ENCODE measurements at regions not wholly inside any gene's neighbourhood (a gene's known extent, or its start where the extent isn't known, plus 50 kb on each side); places are given as distances from the start of the nearest gene placed in this dataset.

DNA sequence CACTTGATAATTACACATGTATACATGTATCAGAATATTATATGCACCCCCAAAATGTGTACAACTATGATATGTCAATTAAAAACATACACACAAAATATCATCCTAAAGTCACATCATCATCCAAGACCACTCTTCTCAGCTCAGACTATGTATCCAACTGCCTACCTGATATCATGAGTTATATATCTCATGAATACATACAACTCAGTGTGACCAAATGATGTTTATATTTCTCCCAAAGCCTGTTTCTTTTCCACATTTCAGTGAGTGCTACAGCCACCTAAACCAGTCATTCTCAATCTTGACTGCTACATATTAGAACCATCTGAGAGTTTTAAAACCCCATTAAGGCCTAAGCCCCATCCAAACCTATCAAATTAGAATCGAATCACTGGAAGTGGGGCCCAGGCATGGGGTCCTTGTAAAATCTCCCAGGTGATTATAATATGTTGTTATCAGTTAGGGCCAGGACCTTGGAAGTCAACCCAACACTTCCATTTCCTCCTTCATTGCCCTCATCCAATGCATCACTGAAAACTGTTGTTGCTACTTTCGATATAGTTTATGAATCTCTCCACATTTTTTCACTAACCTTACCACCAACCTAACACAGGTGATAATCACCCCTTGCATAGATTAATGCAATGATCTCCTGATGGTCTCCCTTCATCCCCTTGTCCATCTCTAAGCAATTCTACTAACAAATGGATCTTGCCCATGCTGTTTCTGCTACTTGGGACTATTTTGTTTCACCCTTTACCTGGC, 53.8 kb upstream of the ITGB8 start:
- Histone ChIP-seq H2AFZ (no peak overlapping the region), H3K79me2 (replicated peaks; ENCODE audit: insufficient read depth) (no peaks in the 10 kb centered on the region), H3K27me3 (ENCODE audit: insufficient read depth) (no peaks in the 10 kb centered on the region), H3K36me3 (ENCODE audit: insufficient read depth) (no peaks in the 10 kb centered on the region), H3K4me3 (no peak overlapping the region), H3F3A (replicated peaks; ENCODE audit: low read depth) (no peaks in the 10 kb centered on the region; the same call in 1 of the 2 replicates), H3K27ac (ENCODE audit: low read depth) (no peak overlapping the region), H3K9me2 (ENCODE audit: insufficient read depth) (peaks cover 6% of the 10 kb centered on the region), H3K4me1 (ENCODE audit: insufficient read depth) (no peaks in the 10 kb centered on the region), H4K20me1 (replicated peaks; ENCODE audit: insufficient read depth) (no peaks in the 10 kb centered on the region), H3K4me2 (no peak overlapping the region)
- no peak for ATAC-seq
- no peaks in the 10 kb centered on the region for H3K9me3 Mint-ChIP-seq
- H3K27me3 Mint-ChIP-seq (ENCODE audit: insufficient read depth, low read depth, poor library complexity): no peaks in the 10 kb centered on the region
- TF ChIP-seq CREB1 (CRISPR knock-in tag; IDR thresholded peaks at IDR 0.05; ENCODE audit: low read depth): no peak
- no peak for TF ChIP-seq NANOG (IDR thresholded peaks at IDR 0.05; ENCODE audit: borderline replicate concordance)
- TF ChIP-seq ZNF114 (CRISPR knock-in tag; IDR thresholded peaks at IDR 0.05): no peak
- H3K4me3 Mint-ChIP-seq: no peak overlapping the region
- H3K4me1 Mint-ChIP-seq: no peaks in the 10 kb centered on the region
- DNase-seq (ENCODE audit: low spot score): no peak
- H3K36me3 Mint-ChIP-seq (ENCODE audit: low read depth): no peaks in the 10 kb centered on the region
- H3K27ac Mint-ChIP-seq: no peak overlapping the region

DNA sequence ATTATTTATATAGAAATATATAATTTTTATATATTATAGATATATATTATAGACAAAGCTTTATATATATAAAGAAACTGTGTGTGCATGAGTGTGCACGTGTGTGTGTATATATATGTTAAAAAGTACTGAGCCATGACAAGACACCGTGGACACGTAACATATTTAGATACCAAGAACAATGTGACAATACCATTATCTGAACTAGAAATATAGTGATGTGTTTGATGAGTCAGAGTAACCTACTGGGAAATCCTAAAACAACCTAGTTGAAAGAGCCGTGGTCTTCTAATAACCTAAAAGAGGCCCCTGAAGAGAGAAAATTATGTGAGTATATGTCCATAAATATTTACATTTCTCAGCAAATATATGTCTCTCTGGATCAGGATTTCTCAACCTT, 50.7 kb upstream of the ITGB8 start:
- Mint-ChIP-seq H3K4me1 (no peaks in the 10 kb centered on the region), H3K36me3 (ENCODE audit: low read depth) (no peaks in the 10 kb centered on the region), H3K27ac (no peak overlapping the region), H3K27me3 (ENCODE audit: insufficient read depth, low read depth, poor library complexity) (no peaks in the 10 kb centered on the region), H3K9me3 (no peaks in the 10 kb centered on the region), H3K4me3 (no peak overlapping the region)
- Histone ChIP-seq H3K4me2 (no peak overlapping the region), H3F3A (replicated peaks; ENCODE audit: low read depth) (no peaks in the 10 kb centered on the region; the same call in 1 of the 2 replicates), H3K4me3 (no peak overlapping the region), H3K27me3 (ENCODE audit: insufficient read depth) (no peaks in the 10 kb centered on the region), H3K4me1 (ENCODE audit: insufficient read depth) (no peaks in the 10 kb centered on the region), H4K20me1 (replicated peaks; ENCODE audit: insufficient read depth) (no peaks in the 10 kb centered on the region), H3K79me2 (replicated peaks; ENCODE audit: insufficient read depth) (no peaks in the 10 kb centered on the region), H3K9me2 (ENCODE audit: insufficient read depth) (peaks cover 6% of the 10 kb centered on the region), H3K27ac (ENCODE audit: low read depth) (no peak overlapping the region), H2AFZ (no peak overlapping the region), H3K36me3 (ENCODE audit: insufficient read depth) (no peaks in the 10 kb centered on the region)
- DNase-seq (ENCODE audit: low spot score) (no peak), ATAC-seq (no peak)
- TF ChIP-seq CREB1 (CRISPR knock-in tag; IDR thresholded peaks at IDR 0.05; ENCODE audit: low read depth) (no peak), JUNB (IDR thresholded peaks at IDR 0.05; ENCODE audit: unreplicated experiment) (no peak), EZH2 (IDR thresholded peaks at IDR 0.05; ENCODE audit: low read depth, unreplicated experiment) (no peak), STAT1 (IDR thresholded peaks at IDR 0.05; ENCODE audit: unreplicated experiment) (no peak), ZNF114 (CRISPR knock-in tag; IDR thresholded peaks at IDR 0.05) (no peak), POLR2AphosphoS5 (IDR thresholded peaks at IDR 0.05; ENCODE audit: low read depth) (no peak)
- TF ChIP-seq, protein P1, sequence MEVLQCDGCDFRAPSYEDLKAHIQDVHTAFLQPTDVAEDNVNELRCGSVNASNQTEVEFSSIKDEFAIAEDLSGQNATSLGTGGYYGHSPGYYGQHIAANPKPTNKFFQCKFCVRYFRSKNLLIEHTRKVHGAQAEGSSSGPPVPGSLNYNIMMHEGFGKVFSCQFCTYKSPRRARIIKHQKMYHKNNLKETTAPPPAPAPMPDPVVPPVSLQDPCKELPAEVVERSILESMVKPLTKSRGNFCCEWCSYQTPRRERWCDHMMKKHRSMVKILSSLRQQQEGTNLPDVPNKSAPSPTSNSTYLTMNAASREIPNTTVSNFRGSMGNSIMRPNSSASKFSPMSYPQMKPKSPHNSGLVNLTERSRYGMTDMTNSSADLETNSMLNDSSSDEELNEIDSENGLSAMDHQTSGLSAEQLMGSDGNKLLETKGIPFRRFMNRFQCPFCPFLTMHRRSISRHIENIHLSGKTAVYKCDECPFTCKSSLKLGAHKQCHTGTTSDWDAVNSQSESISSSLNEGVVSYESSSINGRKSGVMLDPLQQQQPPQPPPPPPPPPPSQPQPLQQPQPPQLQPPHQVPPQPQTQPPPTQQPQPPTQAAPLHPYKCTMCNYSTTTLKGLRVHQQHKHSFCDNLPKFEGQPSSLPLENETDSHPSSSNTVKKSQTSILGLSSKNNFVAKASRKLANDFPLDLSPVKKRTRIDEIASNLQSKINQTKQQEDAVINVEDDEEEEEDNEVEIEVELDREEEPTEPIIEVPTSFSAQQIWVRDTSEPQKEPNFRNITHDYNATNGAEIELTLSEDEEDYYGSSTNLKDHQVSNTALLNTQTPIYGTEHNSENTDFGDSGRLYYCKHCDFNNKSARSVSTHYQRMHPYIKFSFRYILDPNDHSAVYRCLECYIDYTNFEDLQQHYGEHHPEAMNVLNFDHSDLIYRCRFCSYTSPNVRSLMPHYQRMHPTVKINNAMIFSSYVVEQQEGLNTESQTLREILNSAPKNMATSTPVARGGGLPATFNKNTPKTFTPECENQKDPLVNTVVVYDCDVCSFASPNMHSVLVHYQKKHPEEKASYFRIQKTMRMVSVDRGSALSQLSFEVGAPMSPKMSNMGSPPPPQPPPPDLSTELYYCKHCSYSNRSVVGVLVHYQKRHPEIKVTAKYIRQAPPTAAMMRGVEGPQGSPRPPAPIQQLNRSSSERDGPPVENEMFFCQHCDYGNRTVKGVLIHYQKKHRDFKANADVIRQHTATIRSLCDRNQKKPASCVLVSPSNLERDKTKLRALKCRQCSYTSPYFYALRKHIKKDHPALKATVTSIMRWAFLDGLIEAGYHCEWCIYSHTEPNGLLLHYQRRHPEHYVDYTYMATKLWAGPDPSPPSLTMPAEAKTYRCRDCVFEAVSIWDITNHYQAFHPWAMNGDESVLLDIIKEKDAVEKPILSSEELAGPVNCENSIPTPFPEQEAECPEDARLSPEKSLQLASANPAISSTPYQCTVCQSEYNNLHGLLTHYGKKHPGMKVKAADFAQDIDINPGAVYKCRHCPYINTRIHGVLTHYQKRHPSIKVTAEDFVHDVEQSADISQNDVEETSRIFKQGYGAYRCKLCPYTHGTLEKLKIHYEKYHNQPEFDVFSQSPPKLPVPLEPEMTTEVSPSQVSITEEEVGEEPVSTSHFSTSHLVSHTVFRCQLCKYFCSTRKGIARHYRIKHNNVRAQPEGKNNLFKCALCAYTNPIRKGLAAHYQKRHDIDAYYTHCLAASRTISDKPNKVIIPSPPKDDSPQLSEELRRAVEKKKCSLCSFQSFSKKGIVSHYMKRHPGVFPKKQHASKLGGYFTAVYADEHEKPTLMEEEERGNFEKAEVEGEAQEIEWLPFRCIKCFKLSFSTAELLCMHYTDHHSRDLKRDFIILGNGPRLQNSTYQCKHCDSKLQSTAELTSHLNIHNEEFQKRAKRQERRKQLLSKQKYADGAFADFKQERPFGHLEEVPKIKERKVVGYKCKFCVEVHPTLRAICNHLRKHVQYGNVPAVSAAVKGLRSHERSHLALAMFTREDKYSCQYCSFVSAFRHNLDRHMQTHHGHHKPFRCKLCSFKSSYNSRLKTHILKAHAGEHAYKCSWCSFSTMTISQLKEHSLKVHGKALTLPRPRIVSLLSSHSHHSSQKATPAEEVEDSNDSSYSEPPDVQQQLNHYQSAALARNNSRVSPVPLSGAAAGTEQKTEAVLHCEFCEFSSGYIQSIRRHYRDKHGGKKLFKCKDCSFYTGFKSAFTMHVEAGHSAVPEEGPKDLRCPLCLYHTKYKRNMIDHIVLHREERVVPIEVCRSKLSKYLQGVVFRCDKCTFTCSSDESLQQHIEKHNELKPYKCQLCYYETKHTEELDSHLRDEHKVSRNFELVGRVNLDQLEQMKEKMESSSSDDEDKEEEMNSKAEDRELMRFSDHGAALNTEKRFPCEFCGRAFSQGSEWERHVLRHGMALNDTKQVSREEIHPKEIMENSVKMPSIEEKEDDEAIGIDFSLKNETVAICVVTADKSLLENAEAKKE (CRISPR knock-in tag; IDR thresholded peaks at IDR 0.05): no peak
- TF ChIP-seq, protein P2, sequence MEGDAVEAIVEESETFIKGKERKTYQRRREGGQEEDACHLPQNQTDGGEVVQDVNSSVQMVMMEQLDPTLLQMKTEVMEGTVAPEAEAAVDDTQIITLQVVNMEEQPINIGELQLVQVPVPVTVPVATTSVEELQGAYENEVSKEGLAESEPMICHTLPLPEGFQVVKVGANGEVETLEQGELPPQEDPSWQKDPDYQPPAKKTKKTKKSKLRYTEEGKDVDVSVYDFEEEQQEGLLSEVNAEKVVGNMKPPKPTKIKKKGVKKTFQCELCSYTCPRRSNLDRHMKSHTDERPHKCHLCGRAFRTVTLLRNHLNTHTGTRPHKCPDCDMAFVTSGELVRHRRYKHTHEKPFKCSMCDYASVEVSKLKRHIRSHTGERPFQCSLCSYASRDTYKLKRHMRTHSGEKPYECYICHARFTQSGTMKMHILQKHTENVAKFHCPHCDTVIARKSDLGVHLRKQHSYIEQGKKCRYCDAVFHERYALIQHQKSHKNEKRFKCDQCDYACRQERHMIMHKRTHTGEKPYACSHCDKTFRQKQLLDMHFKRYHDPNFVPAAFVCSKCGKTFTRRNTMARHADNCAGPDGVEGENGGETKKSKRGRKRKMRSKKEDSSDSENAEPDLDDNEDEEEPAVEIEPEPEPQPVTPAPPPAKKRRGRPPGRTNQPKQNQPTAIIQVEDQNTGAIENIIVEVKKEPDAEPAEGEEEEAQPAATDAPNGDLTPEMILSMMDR (conservative IDR thresholded peaks at IDR 0.05; ENCODE audit: low read depth in 2 of 2): no peak
- TF ChIP-seq, protein P3, sequence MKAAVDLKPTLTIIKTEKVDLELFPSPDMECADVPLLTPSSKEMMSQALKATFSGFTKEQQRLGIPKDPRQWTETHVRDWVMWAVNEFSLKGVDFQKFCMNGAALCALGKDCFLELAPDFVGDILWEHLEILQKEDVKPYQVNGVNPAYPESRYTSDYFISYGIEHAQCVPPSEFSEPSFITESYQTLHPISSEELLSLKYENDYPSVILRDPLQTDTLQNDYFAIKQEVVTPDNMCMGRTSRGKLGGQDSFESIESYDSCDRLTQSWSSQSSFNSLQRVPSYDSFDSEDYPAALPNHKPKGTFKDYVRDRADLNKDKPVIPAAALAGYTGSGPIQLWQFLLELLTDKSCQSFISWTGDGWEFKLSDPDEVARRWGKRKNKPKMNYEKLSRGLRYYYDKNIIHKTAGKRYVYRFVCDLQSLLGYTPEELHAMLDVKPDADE (IDR thresholded peaks at IDR 0.05): no peak
